Breast epithelium (tissue), 3 donors: ENCODE measurements at regions not wholly inside any gene's neighbourhood (a gene's known extent, or its start where the extent isn't known, plus 50 kb on each side); places are given as distances from the start of the nearest gene placed in this dataset.

Experiments used
- CTCF ChIP-seq, 3 donors: fragments of 450-650 bp; IDR thresholded peaks; one replicate each; pipeline ENCODE4 v1.5.1; 2016 to 2017; ENCODE audit warnings: antibody characterized with exemption in 3 of 3, mild to moderate bottlenecking in 3 of 3, moderate library complexity in 3 of 3
- POLR2A ChIP-seq: fragments of 450-650 bp; IDR thresholded peaks from one replicate; pipeline ENCODE4 v1.6.1; 2016; ENCODE audit warnings: antibody characterized with exemption, mild to moderate bottlenecking, moderate library complexity
- POLR2AphosphoS5 ChIP-seq, 3 donors: sonication (generic); formaldehyde crosslinking; IDR thresholded peaks; one replicate each; pipeline ENCODE4 v1.6.1; 2017; ENCODE audit warnings: antibody characterized with exemption in 3 of 3

- TF ChIP-seq POLR2A, result no peak
- no peak for TF ChIP-seq CTCF (IDR thresholded peaks at IDR 0.05)
- TF ChIP-seq POLR2AphosphoS5 (IDR thresholded peaks at IDR 0.05), result no peak
These were observed 137.2 kb upstream of the SUCLG2 start for GRCh38 chr3:67791620-67792019.
